ENCODE measurements at regions not wholly inside any gene's neighbourhood (a gene's known extent, or its start where the extent isn't known, plus 50 kb on each side); places are given as distances from the start of the nearest gene placed in this dataset.
A peak's percentile ranks its signal among the peaks of the same experiment; 100 is the strongest.

- no peak for TF ChIP-seq ZNF16 (tag by site-specific recombination; IDR thresholded peaks at IDR 0.05; ENCODE audit: low read depth)
- TF ChIP-seq KLF1 (tag by site-specific recombination; IDR thresholded peaks at IDR 0.05) = no peak
- no peak for TF ChIP-seq ZXDB (tag by site-specific recombination; IDR thresholded peaks at IDR 0.05)
- TF ChIP-seq SCRT1 (tag by site-specific recombination; IDR thresholded peaks at IDR 0.05; ENCODE audit: borderline replicate concordance) = no peak
These were observed 592.6 kb downstream of the REEP3 start (continued) for GRCh38 chr10:64113792-64114191.

DNA sequence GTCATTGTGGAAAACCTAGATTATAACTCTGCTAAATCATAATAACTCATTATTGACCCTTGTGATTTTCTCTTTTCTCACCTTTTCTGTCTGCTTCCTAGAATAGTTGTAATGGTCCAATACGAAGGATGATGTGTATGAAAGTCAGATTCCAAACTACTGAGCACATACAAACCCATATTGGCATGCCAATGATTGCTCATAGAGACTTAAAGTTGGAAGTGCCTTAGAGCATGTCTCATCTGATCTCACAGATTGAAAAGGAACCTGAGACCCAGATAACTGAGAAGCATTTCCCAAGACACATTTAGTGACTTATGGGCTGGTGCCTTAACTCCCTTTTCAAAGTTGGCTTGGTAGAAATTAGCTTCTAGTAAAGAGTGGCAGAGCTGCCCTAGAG, 594.3 kb downstream of the REEP3 start:
- no peak overlapping the region for H3K4me3 ChIP-seq (ENCODE audit: low read depth, low read length)
- TF ChIP-seq, protein P1, sequence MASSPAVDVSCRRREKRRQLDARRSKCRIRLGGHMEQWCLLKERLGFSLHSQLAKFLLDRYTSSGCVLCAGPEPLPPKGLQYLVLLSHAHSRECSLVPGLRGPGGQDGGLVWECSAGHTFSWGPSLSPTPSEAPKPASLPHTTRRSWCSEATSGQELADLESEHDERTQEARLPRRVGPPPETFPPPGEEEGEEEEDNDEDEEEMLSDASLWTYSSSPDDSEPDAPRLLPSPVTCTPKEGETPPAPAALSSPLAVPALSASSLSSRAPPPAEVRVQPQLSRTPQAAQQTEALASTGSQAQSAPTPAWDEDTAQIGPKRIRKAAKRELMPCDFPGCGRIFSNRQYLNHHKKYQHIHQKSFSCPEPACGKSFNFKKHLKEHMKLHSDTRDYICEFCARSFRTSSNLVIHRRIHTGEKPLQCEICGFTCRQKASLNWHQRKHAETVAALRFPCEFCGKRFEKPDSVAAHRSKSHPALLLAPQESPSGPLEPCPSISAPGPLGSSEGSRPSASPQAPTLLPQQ (tag by site-specific recombination; IDR thresholded peaks at IDR 0.05) = no peak
- TF ChIP-seq, protein P2, sequence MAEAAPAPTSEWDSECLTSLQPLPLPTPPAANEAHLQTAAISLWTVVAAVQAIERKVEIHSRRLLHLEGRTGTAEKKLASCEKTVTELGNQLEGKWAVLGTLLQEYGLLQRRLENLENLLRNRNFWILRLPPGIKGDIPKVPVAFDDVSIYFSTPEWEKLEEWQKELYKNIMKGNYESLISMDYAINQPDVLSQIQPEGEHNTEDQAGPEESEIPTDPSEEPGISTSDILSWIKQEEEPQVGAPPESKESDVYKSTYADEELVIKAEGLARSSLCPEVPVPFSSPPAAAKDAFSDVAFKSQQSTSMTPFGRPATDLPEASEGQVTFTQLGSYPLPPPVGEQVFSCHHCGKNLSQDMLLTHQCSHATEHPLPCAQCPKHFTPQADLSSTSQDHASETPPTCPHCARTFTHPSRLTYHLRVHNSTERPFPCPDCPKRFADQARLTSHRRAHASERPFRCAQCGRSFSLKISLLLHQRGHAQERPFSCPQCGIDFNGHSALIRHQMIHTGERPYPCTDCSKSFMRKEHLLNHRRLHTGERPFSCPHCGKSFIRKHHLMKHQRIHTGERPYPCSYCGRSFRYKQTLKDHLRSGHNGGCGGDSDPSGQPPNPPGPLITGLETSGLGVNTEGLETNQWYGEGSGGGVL (tag by site-specific recombination; IDR thresholded peaks at IDR 0.05) = no peak
- TF ChIP-seq ZSCAN16 (tag by site-specific recombination; IDR thresholded peaks at IDR 0.05) (no peak), ZNF266 (tag by site-specific recombination; IDR thresholded peaks at IDR 0.05; ENCODE audit: low read depth) (no peak), ZNF654 (tag by site-specific recombination; IDR thresholded peaks at IDR 0.05; ENCODE audit: low read depth) (no peak), KLF7 (tag by site-specific recombination; IDR thresholded peaks at IDR 0.05; ENCODE audit: borderline replicate concordance) (no peak), ZNF521 (tag by site-specific recombination; IDR thresholded peaks at IDR 0.05) (no peak), TRIM28 (IDR thresholded peaks at IDR 0.05; ENCODE audit: borderline replicate concordance, low read length) (no peak), YY2 (tag by site-specific recombination; IDR thresholded peaks at IDR 0.05) (no peak)
- ChIA-PET POLR2A (no interaction called here), CTCF (interaction anchor here (0.6 to 1.2 kb wide), 10 partner anchors 8 to 314 kb away, joined by 3 to 4 read pairs (median 3); no protein-coding TSS in a partner anchor)
- H3K9me3 ChIP-seq (ENCODE audit: control insufficient read depth, insufficient read depth, low read depth, low read length) = no peaks in the 10 kb centered on the region
- H3K4me1 ChIP-seq (ENCODE audit: control insufficient read depth, insufficient read depth, low read length) = no peaks in the 10 kb centered on the region
- H3K27ac ChIP-seq (ENCODE audit: extremely low read depth, low read depth, low read length) = no peak overlapping the region
- H3K36me3 ChIP-seq (ENCODE audit: control insufficient read depth in 2 of 2, insufficient read depth in 1 of 2, low read length in 2 of 2) = no peaks in the 10 kb centered on the region

- H3K4me1 ChIP-seq (ENCODE audit: control insufficient read depth, insufficient read depth, low read length) = no peaks in the 10 kb centered on the region
- H3K4me3 ChIP-seq (ENCODE audit: low read depth, low read length) = no peak overlapping the region
- H3K9me3 ChIP-seq (ENCODE audit: control insufficient read depth, insufficient read depth, low read depth, low read length) = no peaks in the 10 kb centered on the region
- ChIA-PET POLR2A (no interaction called here), CTCF (interaction anchor here (0.6 to 1.0 kb wide), 10 partner anchors 9 to 647 kb away, joined by 3 to 4 read pairs (median 3); no protein-coding TSS in a partner anchor)
- no peak overlapping the region for H3K27ac ChIP-seq (ENCODE audit: extremely low read depth, low read depth, low read length)
- TF ChIP-seq ZNF654 (tag by site-specific recombination; IDR thresholded peaks at IDR 0.05; ENCODE audit: low read depth) (peak; percentile 24; the same call in 1 of the 2 replicates), WT1 (tag by site-specific recombination; IDR thresholded peaks at IDR 0.05) (no peak), ZNF701 (tag by site-specific recombination; IDR thresholded peaks at IDR 0.05) (no peak)
- TF ChIP-seq, protein P3, sequence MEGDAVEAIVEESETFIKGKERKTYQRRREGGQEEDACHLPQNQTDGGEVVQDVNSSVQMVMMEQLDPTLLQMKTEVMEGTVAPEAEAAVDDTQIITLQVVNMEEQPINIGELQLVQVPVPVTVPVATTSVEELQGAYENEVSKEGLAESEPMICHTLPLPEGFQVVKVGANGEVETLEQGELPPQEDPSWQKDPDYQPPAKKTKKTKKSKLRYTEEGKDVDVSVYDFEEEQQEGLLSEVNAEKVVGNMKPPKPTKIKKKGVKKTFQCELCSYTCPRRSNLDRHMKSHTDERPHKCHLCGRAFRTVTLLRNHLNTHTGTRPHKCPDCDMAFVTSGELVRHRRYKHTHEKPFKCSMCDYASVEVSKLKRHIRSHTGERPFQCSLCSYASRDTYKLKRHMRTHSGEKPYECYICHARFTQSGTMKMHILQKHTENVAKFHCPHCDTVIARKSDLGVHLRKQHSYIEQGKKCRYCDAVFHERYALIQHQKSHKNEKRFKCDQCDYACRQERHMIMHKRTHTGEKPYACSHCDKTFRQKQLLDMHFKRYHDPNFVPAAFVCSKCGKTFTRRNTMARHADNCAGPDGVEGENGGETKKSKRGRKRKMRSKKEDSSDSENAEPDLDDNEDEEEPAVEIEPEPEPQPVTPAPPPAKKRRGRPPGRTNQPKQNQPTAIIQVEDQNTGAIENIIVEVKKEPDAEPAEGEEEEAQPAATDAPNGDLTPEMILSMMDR (tag by site-specific recombination; IDR thresholded peaks at IDR 0.05) = peak; percentile 15; the same call in 1 of the 2 replicates
- no peaks in the 10 kb centered on the region for H3K36me3 ChIP-seq (ENCODE audit: control insufficient read depth in 2 of 2, insufficient read depth in 1 of 2, low read length in 2 of 2)
These were observed 594.9 kb downstream of the REEP3 start for GRCh38 chr10:64115908-64116643.
